Kasumi-1 (cell line): ENCODE measurements at regions not wholly inside any gene's neighbourhood (a gene's known extent, or its start where the extent isn't known, plus 50 kb on each side); places are given as distances from the start of the nearest gene placed in this dataset.

Source experiments
- DNase-seq, 2 experiments: peaks; one replicate each; lab custom pipeline; 2025; lab: John Stamatoyannopoulos, UW

DNA sequence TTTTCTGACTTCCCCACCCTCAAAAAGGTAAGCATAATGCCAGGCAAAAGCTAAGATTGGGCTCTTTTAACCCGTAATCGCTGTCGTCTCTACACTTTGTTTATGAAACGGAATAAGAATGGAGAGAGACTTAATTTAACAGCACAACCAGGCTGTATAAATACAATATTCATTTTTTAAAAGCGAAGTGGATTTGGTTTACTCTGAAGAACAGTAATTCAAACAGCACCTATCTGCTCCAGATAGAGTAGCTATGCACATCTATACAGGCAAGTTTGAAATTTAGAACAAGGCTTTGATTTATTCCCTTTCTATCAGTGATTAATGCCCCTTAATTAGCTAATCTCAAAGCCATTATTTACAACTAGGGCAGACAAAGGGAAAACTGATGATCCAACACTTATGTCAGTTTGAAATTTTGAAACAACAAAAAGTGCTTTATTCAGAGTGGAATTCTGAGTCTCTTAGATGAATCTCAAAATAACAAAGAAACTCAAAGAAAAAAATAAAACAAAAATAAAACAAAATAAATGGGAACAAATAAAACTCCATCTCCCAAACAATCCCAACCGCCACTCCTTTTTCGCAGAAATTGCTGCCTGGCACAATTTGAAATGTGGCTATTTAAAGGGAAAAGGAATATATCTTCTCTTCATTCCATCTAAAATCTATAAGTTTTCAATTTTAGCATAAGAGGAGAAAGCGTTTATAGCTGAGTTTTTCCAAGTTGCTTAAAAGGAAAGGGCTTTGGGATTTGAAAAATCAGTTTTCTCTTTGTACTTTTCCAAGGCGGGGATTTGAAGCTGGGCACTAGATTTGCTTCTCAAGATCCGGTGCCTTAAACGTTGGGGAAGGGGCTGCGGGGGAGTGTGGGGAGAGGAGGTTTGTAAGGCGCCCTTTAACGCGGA is 298.6 kb downstream of the PARP8 start:
- DNase-seq, result no peak

GRCh38 chr5:50965654-50966375 is 299.4 kb downstream of the PARP8 start:
- no peak for DNase-seq

DNA sequence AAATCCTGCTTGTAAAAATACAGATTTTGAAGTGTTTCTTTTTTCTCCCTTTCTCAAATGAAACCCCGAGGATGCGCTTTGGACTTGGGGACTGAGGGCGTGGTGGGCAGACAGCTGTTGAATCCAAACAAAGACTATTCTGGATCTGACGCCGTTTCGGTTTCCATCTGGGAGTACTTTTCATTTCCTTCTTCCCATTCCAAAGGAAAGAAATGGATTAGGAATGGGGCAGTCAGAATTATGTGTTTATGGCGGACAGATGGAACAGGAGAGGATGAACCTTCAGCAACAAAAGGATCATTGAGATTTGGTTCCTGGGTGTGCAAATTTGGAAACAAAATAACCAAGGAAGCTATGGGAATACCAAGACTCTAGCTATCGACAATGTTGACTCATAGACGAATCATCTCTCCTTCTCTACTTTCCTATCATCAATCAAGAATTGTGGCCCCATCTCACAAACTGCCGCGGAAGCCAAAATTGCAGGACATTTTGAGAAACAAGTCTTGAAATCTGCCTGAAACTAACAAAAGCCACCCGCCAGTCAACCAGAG is 300.6 kb downstream of the PARP8 start:
- no peak for DNase-seq

GRCh38 chr5:50967563-50968355 is 301.3 kb downstream of the PARP8 start:
- no peak for DNase-seq

- no peak for DNase-seq
These were observed 302.1 kb downstream of the PARP8 start for GRCh38 chr5:50968356-50969149.

GRCh38 chr5:50969151-50970031 is 303.0 kb downstream of the PARP8 start:
- DNase-seq, result no peak

DNA sequence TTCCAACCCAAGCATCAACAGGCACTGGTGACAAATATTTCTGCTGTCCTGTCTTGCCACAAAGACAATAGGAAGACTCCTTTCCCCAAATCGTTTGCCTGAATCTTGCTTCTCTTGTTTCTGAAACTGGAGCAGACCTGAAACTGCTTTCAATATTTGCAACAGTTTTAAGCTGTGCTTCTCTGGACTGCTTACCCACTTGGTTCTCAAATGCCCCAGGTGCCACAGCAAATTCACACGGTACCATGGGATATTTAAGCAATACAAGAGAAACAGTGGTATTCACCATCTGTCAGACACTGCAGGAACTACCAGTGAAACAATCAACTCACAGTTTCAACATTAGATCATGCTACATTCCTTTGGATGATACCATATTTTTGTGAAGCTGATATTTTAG is 309.4 kb downstream of the PARP8 start:
- no peak for DNase-seq

DNA sequence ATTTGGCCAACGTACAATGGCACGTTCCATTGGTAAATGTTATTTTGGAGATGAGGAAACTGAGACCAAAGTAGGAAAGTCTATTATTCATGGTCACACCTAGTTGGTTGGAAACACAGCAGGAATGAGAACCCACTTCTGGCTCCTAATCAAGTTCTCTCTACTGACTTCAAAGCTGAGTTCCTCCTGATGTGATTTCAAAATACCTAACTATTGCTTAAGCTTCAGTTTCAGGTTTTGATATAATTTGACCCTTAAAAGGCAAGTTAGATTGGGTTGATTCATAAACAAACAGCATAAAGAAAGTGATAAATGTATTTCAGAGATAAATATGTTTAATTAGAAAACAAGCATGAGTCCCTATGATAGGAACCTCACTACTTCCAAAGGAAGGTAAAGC is 312.5 kb downstream of the PARP8 start:
- no peak for DNase-seq

GRCh38 chr5:50984640-50985039 is 318.2 kb downstream of the PARP8 start:
- DNase-seq, result no peak

GRCh38 chr5:50990296-50990924 is 324.0 kb downstream of the PARP8 start:
- no peak for DNase-seq

DNA sequence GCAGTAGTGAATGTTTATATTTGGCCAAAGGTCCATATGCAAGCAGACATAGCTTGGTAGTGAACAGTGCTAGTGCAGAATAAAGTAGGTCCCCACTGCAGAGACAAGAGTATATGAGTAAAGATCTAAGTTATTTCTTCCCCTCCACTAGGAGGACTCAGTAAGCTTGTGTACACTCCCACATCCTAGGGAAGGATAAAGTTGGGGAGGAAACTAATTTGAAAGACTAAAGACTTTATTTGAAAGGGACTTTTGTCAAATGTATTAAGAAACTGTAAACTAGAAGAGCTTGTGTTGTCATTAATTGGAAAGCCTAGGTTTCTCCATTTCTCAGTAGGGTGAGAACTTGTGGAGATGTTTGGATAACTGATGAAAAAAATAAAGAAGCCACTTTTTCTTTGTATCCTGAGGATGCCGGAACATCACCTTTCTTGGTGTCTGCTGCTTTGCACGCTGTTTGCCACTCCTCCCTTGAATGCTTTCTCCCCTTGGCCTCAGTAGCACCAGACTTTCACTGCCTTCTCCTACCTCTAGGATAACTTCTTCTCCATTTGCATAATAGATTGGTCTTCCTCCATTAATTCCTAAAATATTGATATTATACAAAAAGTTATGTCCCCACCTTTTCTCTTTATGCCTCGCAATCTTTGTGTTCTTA is 329.0 kb downstream of the PARP8 start:
- no peak for DNase-seq

DNA sequence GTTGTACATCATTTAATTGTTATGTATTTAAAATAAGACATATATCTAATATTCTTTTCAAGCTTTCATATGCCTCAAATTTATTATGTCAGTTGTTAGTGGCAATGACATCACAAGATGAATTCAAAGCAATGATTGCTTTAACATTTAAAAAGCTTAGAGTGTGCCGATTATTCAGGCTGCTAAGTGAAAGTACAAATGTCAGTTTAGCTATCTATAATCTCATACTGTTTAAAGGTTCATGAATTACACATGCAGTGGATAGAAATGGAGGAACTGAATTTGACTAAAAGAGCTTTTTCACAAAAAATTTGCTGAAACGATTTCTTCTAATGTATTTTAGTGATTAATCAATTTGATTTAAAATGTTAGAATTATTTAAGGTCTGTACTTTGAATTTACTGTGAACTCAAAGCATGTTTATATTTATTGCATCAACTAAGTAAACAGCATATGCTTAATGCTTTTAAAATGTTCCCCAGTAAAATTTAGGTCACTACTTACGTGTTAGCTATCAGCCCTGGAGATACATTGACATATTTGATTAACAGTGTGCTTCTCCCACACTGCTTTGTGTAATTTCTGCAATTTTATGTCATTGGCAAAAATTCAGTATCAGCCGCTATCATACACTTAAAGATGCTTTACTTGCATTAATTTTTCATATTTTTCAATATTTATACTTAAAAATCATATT is 334.9 kb downstream of the PARP8 start:
- no peak for DNase-seq

- DNase-seq, result no peak
These were observed 335.9 kb downstream of the PARP8 start for GRCh38 chr5:51002368-51002767.

DNA sequence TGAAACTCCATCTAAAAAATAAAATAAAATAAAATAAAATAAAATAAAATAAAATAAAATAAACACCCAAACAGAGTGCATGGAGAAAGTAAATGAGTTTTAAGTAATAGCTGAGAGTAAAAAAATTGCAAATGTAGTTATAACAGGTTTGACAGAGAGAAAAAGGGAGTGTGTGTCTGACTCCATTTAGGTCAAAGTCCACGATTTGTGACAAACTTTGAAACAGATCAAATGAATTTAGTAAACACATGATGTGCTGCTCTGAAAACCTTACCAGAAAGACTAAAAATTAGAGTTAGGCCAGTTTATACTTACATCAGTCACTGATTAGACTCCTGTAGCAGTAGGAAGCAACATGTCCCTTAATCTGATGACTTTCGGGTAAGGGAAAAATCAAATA is 346.6 kb downstream of the PARP8 start:
- no peak for DNase-seq

GRCh38 chr5:51018423-51018822 is 352.0 kb downstream of the PARP8 start:
- DNase-seq, result no peak

GRCh38 chr5:51024263-51024662 is 357.8 kb downstream of the PARP8 start:
- DNase-seq, result no peak

GRCh38 chr5:51027271-51027670 is 356.0 kb upstream of the ISL1 start:
- DNase-seq, result no peak

GRCh38 chr5:51028394-51028793 is 354.9 kb upstream of the ISL1 start:
- DNase-seq, result no peak

GRCh38 chr5:51033215-51033614 is 350.0 kb upstream of the ISL1 start:
- no peak for DNase-seq
